KMS-11 (cell line): ENCODE measurements at regions not wholly inside any gene's neighbourhood (a gene's known extent, or its start where the extent isn't known, plus 50 kb on each side); places are given as distances from the start of the nearest gene placed in this dataset.

Experiments used
- H2AFZ ChIP-seq: fragments of 200-600 bp; sonication (generic); 2 replicates; pipeline ENCODE4 v1.6.1; 2016; ENCODE audit warnings: antibody characterized with exemption, mixed run types, low read depth
- H3K27ac ChIP-seq: fragments of 200-600 bp; sonication (generic); 2 replicates; pipeline ENCODE4 v1.6.1; 2016; ENCODE audit warnings: mild to moderate bottlenecking, mixed run types
- H3K27me3 ChIP-seq: fragments of 200-600 bp; sonication (generic); 2 replicates; pipeline ENCODE4 v1.6.1; 2017; ENCODE audit warnings: mild to moderate bottlenecking, low read depth, mixed run types, moderate library complexity; ENCODE audit not compliant: insufficient read depth
- H3K36me3 ChIP-seq: fragments of 200-600 bp; sonication (generic); 2 replicates; pipeline ENCODE4 v1.6.1; 2017; ENCODE audit warnings: mild to moderate bottlenecking, mixed run types; ENCODE audit not compliant: insufficient read depth
- H3K4me1 ChIP-seq: fragments of 200-600 bp; sonication (generic); 2 replicates; pipeline ENCODE4 v1.6.1; 2016; ENCODE audit warnings: mild to moderate bottlenecking, low read depth, mixed run types; ENCODE audit not compliant: poor library complexity, severe bottlenecking
- H3K4me2 ChIP-seq: fragments of 200-600 bp; sonication (generic); 2 replicates; pipeline ENCODE4 v1.7.0; 2016; ENCODE audit warnings: mild to moderate bottlenecking, mixed run types
- H3K4me3 ChIP-seq: fragments of 200-600 bp; sonication (generic); IDR thresholded peaks from 2 replicates; pipeline ENCODE4 v1.6.1; 2017; ENCODE audit warnings: low read depth, low read length, mixed read lengths; ENCODE audit not compliant: insufficient read depth
- H3K79me2 ChIP-seq: fragments of 200-600 bp; sonication (generic); 2 replicates; pipeline ENCODE4 v1.6.1; 2016; ENCODE audit warnings: low read depth, mixed run types; ENCODE audit not compliant: insufficient read depth
- H3K9ac ChIP-seq: fragments of 200-600 bp; sonication (generic); 2 replicates; pipeline ENCODE4 v1.6.1; 2016; ENCODE audit warnings: mild to moderate bottlenecking, mixed run types
- H4K20me1 ChIP-seq: fragments of 200-600 bp; sonication (generic); 2 replicates; pipeline ENCODE4 v1.6.1; 2016; ENCODE audit warnings: mild to moderate bottlenecking, mixed run types; ENCODE audit not compliant: insufficient read depth
- TF ChIP-seq, protein P1 (sequence below): fragments of 200-600 bp; sonication (generic); conservative IDR thresholded peaks from 2 replicates; pipeline ENCODE4 v1.6.1; 2017; ENCODE audit warnings: low read depth, mild to moderate bottlenecking, antibody characterized with exemption, low read length, moderate library complexity, mixed read lengths

DNA sequence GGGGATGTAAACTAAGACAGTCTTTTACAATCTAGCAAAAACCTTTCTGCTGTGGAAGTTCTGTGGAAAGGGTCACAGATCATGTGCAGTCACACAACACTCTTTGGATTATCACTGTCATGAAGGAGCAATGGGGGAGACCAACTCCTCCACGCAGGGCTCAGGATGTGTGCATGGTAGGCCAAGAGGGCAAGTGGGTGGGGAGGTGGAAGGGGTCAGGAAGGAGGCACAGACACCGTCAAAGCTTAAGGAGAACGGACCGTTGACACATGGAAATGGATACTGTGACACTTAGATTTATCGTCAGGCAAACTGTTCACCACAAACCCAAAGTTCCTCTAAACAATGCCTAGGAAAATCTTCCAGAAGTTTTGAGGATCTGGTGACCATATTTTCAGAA, 215.8 kb downstream of the PAX1 start:
- H3K4me3 ChIP-seq: no peak overlapping the region
- H3K27me3 ChIP-seq: no peaks in the 10 kb centered on the region
- H3K9ac ChIP-seq: no peak overlapping the region
- TF ChIP-seq, protein P1, sequence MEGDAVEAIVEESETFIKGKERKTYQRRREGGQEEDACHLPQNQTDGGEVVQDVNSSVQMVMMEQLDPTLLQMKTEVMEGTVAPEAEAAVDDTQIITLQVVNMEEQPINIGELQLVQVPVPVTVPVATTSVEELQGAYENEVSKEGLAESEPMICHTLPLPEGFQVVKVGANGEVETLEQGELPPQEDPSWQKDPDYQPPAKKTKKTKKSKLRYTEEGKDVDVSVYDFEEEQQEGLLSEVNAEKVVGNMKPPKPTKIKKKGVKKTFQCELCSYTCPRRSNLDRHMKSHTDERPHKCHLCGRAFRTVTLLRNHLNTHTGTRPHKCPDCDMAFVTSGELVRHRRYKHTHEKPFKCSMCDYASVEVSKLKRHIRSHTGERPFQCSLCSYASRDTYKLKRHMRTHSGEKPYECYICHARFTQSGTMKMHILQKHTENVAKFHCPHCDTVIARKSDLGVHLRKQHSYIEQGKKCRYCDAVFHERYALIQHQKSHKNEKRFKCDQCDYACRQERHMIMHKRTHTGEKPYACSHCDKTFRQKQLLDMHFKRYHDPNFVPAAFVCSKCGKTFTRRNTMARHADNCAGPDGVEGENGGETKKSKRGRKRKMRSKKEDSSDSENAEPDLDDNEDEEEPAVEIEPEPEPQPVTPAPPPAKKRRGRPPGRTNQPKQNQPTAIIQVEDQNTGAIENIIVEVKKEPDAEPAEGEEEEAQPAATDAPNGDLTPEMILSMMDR: no peak
- H2AFZ ChIP-seq: no peak overlapping the region
- H3K4me2 ChIP-seq: no peak overlapping the region
- no peaks in the 10 kb centered on the region for H3K36me3 ChIP-seq
- H3K79me2 ChIP-seq: no peaks in the 10 kb centered on the region
- no peaks in the 10 kb centered on the region for H4K20me1 ChIP-seq
- no peaks in the 10 kb centered on the region for H3K4me1 ChIP-seq
- no peak overlapping the region for H3K27ac ChIP-seq

DNA sequence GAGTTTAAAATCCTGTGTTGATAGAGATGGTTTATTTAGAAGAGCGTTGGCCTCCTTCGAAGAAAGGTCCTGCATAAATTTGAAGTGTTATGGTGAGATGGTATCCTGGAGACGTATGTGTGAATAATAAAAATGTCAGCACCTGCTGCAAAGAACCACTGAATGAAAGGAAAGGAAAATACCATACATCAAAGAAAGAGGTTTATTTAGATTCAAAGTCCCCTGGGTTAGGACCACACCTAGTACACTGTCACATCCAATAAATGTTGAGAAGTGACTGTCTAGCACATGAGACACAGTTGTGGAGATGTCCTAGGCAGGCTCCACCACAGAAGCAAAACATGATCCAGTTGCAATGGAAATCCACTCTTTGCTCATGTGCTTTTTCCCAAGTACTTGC, 214.7 kb downstream of the PAX1 start:
- H3K27me3 ChIP-seq: no peaks in the 10 kb centered on the region
- H3K4me2 ChIP-seq: no peak overlapping the region
- H3K79me2 ChIP-seq: no peaks in the 10 kb centered on the region
- H4K20me1 ChIP-seq: no peaks in the 10 kb centered on the region
- no peaks in the 10 kb centered on the region for H3K36me3 ChIP-seq
- no peak overlapping the region for H3K27ac ChIP-seq
- no peak overlapping the region for H2AFZ ChIP-seq
- no peaks in the 10 kb centered on the region for H3K4me1 ChIP-seq
- H3K9ac ChIP-seq: no peak overlapping the region
- TF ChIP-seq, protein P1: no peak
- H3K4me3 ChIP-seq: no peak overlapping the region

DNA sequence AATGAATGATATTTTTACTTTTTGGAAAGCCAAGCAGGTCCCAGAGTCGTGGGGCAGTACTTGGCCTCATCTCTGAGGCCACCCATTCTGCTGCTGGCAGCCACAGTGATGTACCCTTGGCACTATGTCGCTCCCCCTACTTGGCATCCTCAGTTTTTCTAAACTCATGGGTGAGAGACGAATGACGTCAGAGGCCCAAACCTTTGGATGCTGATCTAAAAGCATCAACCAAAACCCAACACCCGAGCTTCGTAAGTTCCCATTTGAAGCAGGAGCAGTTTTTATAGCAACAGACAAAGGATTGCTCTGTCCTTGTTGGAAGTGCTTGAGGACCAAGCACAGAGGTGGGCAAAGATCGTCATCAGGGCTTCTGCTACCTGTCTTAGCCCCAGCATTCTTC, 212.9 kb downstream of the PAX1 start:
- H3K4me1 ChIP-seq: no peaks in the 10 kb centered on the region
- no peaks in the 10 kb centered on the region for H4K20me1 ChIP-seq
- no peak overlapping the region for H3K4me2 ChIP-seq
- no peak overlapping the region for H3K27ac ChIP-seq
- H3K9ac ChIP-seq: no peak overlapping the region
- H3K79me2 ChIP-seq: no peaks in the 10 kb centered on the region
- no peak overlapping the region for H2AFZ ChIP-seq
- no peak overlapping the region for H3K4me3 ChIP-seq
- TF ChIP-seq, protein P1: no peak
- no peaks in the 10 kb centered on the region for H3K27me3 ChIP-seq
- H3K36me3 ChIP-seq: no peaks in the 10 kb centered on the region

DNA sequence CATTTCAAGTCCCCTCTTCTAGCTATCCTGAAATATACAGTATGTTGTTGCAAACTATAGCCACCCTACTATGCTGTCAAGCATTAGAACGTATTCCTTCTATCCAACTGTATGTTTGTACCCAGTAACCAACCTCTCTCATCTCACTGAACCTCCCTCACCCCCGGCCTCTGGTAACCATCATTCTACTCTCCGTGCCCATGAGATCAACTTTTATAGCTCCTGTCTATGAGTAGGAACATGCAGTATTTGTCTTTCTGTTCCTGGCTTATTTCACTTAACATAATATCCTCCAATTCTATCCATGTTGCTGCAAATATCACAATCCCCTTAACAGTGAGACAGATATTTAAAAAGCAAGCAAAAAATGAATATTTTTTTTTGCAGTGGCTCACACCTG, 196.9 kb downstream of the PAX1 start:
- Histone ChIP-seq H3K9ac (no peak overlapping the region), H3K79me2 (no peaks in the 10 kb centered on the region), H3K27ac (no peak overlapping the region), H2AFZ (no peak overlapping the region), H3K27me3 (no peaks in the 10 kb centered on the region), H3K4me2 (no peak overlapping the region), H3K36me3 (no peaks in the 10 kb centered on the region), H3K4me3 (no peak overlapping the region), H4K20me1 (no peaks in the 10 kb centered on the region), H3K4me1 (no peaks in the 10 kb centered on the region)
- TF ChIP-seq, protein P1: no peak
